BLaER1 (cell line): ENCODE measurements at regions not wholly inside any gene's neighbourhood (a gene's known extent, or its start where the extent isn't known, plus 50 kb on each side); places are given as distances from the start of the nearest gene placed in this dataset.

Experiments used
- H3K27ac ChIP-seq: shearing (Covaris generic); formaldehyde crosslinking; 2 replicates; pipeline ENCODE4 v1.8.1; 2022
- H3K27me3 ChIP-seq: shearing (Covaris generic); formaldehyde crosslinking; 2 replicates; pipeline ENCODE4 v1.8.1; 2022
- H3K36me3 ChIP-seq: shearing (Covaris generic); formaldehyde crosslinking; 2 replicates; pipeline ENCODE4 v1.8.1; 2022
- H3K4me1 ChIP-seq: shearing (Covaris generic); formaldehyde crosslinking; 2 replicates; pipeline ENCODE4 v1.8.1; 2022
- H3K4me2 ChIP-seq: shearing (Covaris generic); formaldehyde crosslinking; 2 replicates; pipeline ENCODE4 v1.8.1; 2022
- H3K4me3 ChIP-seq: shearing (Covaris generic); formaldehyde crosslinking; 2 replicates; pipeline ENCODE4 v1.8.1; 2022
- H3K9ac ChIP-seq: shearing (Covaris generic); formaldehyde crosslinking; 2 replicates; pipeline ENCODE4 v1.8.1; 2022
- H3K9me3 ChIP-seq: shearing (Covaris generic); formaldehyde crosslinking; 2 replicates; pipeline ENCODE4 v1.8.1; 2022
- H4K20me1 ChIP-seq: shearing (Covaris generic); formaldehyde crosslinking; 2 replicates; pipeline ENCODE4 v1.8.1; 2022
- Cebpa-rat ChIP-seq: shearing (Covaris generic); IDR thresholded peaks from 2 replicates; pipeline ENCODE4 v1.8.1; 2022

DNA sequence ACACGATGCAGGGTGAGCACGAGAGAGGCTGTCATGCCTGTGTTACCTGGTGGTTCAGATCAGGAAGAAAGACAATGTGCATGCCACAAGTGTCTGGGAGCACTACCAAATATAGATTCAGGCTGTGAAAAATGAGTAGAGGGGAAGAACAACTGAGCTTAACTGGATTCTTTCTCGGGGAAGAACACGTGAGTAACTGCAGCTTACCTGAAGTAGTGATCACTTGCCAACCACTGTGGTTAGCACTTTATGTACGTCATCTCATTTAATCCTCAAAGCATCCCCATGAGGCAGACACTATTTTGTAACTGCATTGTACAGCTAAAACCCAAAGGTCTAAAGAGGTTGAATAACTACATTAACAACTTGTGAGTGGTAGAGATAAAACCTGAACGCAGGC lies 746.2 kb downstream of the TUSC7 start:
- Histone ChIP-seq H3K36me3 (no peaks in the 10 kb centered on the region), H4K20me1 (no peaks in the 10 kb centered on the region), H3K9ac (no peak overlapping the region), H3K27me3 (no peaks in the 10 kb centered on the region), H3K4me2 (no peak overlapping the region), H3K4me3 (no peak overlapping the region), H3K9me3 (no peaks in the 10 kb centered on the region), H3K4me1 (peaks cover 6% of the 10 kb centered on the region; the same call in 1 of the 2 replicates), H3K27ac (no peak overlapping the region)
- no peak for TF ChIP-seq Cebpa-rat

- H3K27ac ChIP-seq: no peak overlapping the region
- no peak overlapping the region for H3K4me3 ChIP-seq
- no peaks in the 10 kb centered on the region for H3K36me3 ChIP-seq
- TF ChIP-seq Cebpa-rat: no peak
- H3K9ac ChIP-seq: no peak overlapping the region
- H3K4me2 ChIP-seq: no peak overlapping the region
- no peaks in the 10 kb centered on the region for H3K27me3 ChIP-seq
- no peaks in the 10 kb centered on the region for H4K20me1 ChIP-seq
- no peaks in the 10 kb centered on the region for H3K9me3 ChIP-seq
- no peaks in the 10 kb centered on the region for H3K4me1 ChIP-seq
These were observed 753.9 kb downstream of the TUSC7 start for GRCh38 chr3:117463276-117464115.

DNA sequence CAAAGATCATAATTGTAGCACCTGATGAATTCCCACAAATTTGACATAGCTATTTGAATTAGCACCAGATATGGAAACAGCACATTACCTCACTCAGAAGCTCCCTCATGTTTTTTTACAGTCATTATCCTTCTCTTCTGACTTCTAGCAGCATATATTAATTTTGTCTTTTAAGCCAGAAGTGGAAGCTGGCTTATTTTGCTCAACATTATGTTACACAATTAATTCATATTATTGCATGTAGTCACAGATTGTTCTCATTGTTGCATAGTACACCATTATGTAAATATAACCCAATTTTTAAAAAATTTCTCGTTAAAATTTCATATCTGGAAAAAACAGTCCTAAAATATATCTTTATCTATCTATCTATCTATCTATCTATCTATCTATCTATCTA lies 762.3 kb downstream of the TUSC7 start:
- Histone ChIP-seq H3K9me3 (no peaks in the 10 kb centered on the region), H3K27ac (no peak overlapping the region), H3K36me3 (no peaks in the 10 kb centered on the region), H3K9ac (no peak overlapping the region), H4K20me1 (no peaks in the 10 kb centered on the region), H3K4me1 (no peaks in the 10 kb centered on the region), H3K4me2 (no peak overlapping the region), H3K27me3 (no peaks in the 10 kb centered on the region), H3K4me3 (no peak overlapping the region)
- TF ChIP-seq Cebpa-rat: no peak

- H3K9me3 ChIP-seq: no peaks in the 10 kb centered on the region
- no peaks in the 10 kb centered on the region for H4K20me1 ChIP-seq
- H3K4me3 ChIP-seq: no peak overlapping the region
- no peak for TF ChIP-seq Cebpa-rat
- H3K27me3 ChIP-seq: no peaks in the 10 kb centered on the region
- no peak overlapping the region for H3K27ac ChIP-seq
- H3K36me3 ChIP-seq: no peaks in the 10 kb centered on the region
- no peak overlapping the region for H3K9ac ChIP-seq
- H3K4me2 ChIP-seq: no peak overlapping the region
- H3K4me1 ChIP-seq: no peaks in the 10 kb centered on the region
These were observed 764.5 kb downstream of the TUSC7 start for GRCh38 chr3:117473981-117474538.

DNA sequence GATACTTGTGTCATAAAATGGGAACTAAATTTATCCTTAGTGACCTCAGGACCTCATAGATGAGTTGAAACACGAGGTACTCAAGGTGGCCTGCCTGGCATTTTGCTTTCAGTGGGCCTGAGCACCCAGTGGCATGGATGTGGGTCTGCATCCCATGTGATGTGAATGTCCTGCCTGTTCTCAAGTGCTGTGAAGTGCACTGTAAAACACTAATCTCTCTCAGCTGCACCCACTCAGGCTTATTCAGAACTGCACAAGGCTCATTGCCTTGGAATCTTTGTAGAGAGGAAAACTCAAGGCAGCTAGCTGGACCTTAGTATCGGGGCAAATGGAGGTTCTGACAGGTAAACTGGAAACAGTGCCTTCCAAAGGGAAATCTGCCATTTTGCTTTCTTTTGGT lies 767.0 kb downstream of the TUSC7 start:
- Histone ChIP-seq H3K4me2 (no peak overlapping the region), H3K4me1 (no peaks in the 10 kb centered on the region), H3K27ac (no peak overlapping the region), H3K4me3 (no peak overlapping the region), H4K20me1 (no peaks in the 10 kb centered on the region), H3K9ac (no peak overlapping the region), H3K27me3 (no peaks in the 10 kb centered on the region), H3K36me3 (no peaks in the 10 kb centered on the region), H3K9me3 (no peaks in the 10 kb centered on the region)
- TF ChIP-seq Cebpa-rat: no peak

- H3K4me1 ChIP-seq: no peaks in the 10 kb centered on the region
These were observed 767.7 kb downstream of the TUSC7 start for GRCh38 chr3:117477214-117477755.

GRCh38 chr3:117479095-117479494 lies 769.5 kb downstream of the TUSC7 start:
- no peaks in the 10 kb centered on the region for H3K36me3 ChIP-seq
- no peaks in the 10 kb centered on the region for H3K9me3 ChIP-seq
- H3K4me2 ChIP-seq: no peak overlapping the region
- no peaks in the 10 kb centered on the region for H4K20me1 ChIP-seq
- no peak overlapping the region for H3K4me3 ChIP-seq
- H3K4me1 ChIP-seq: no peaks in the 10 kb centered on the region
- no peak overlapping the region for H3K9ac ChIP-seq
- TF ChIP-seq Cebpa-rat: no peak
- H3K27me3 ChIP-seq: no peaks in the 10 kb centered on the region
- H3K27ac ChIP-seq: no peak overlapping the region

More at GRCh38 chr3:117477214-117477755, 767.7 kb downstream of the TUSC7 start:
- no peak overlapping the region for H3K4me3 ChIP-seq
- no peaks in the 10 kb centered on the region for H4K20me1 ChIP-seq
- H3K27ac ChIP-seq: no peak overlapping the region
- H3K4me2 ChIP-seq: no peak overlapping the region
- TF ChIP-seq Cebpa-rat: no peak
- H3K27me3 ChIP-seq: no peaks in the 10 kb centered on the region
- no peaks in the 10 kb centered on the region for H3K9me3 ChIP-seq
- no peaks in the 10 kb centered on the region for H3K36me3 ChIP-seq
- no peak overlapping the region for H3K9ac ChIP-seq

- Histone ChIP-seq H3K4me2 (no peak overlapping the region), H3K4me1 (no peaks in the 10 kb centered on the region), H3K27ac (no peak overlapping the region), H3K27me3 (no peaks in the 10 kb centered on the region), H3K36me3 (no peaks in the 10 kb centered on the region), H4K20me1 (no peaks in the 10 kb centered on the region), H3K4me3 (no peak overlapping the region), H3K9ac (no peak overlapping the region), H3K9me3 (no peaks in the 10 kb centered on the region)
- no peak for TF ChIP-seq Cebpa-rat
These were observed 770.9 kb downstream of the TUSC7 start for GRCh38 chr3:117480525-117480924.

DNA sequence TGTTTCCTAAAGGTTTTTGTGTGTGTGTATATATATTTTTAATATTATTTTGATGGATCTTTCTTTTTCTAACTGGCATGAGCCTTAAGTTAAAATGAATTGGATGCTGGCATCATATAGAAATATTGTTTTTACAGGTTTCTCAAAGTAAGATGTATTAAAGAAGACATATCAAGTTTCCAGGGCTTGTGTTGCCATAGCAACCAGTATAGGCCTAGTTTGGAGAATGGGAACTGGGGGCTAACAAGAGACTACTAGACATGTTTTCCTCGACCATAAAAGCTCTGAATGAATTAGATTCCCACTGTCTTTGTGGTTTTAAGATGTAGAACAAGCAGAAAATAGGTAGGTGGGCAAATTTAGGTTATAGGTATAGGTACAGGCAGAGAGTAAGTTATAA lies 771.4 kb downstream of the TUSC7 start:
- no peak overlapping the region for H3K4me3 ChIP-seq
- H3K27ac ChIP-seq: no peak overlapping the region
- no peaks in the 10 kb centered on the region for H3K27me3 ChIP-seq
- no peaks in the 10 kb centered on the region for H3K4me1 ChIP-seq
- no peaks in the 10 kb centered on the region for H3K36me3 ChIP-seq
- no peak for TF ChIP-seq Cebpa-rat
- no peak overlapping the region for H3K4me2 ChIP-seq
- H4K20me1 ChIP-seq: no peaks in the 10 kb centered on the region
- H3K9me3 ChIP-seq: no peaks in the 10 kb centered on the region
- no peak overlapping the region for H3K9ac ChIP-seq

DNA sequence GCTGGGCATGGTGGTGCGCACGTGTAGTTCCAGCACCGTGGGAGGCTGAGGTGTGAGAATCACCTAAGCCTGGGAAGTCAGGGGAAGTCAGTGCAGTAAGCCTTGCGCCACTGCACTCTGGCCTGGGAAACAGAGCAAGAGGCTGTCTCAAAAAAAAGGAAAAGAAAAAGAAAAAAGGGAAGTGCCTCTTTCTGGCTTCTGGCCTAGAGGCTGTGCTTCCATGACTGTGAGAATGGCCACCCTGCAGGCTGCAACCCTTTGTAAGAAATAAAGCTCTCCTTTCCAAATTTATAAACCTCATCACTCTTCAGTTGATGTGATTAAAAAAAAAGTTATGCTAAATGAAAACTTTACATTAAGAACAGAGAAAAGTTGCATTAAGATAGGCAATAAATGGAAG lies 774.3 kb downstream of the TUSC7 start:
- Histone ChIP-seq H3K4me1 (no peaks in the 10 kb centered on the region), H3K27ac (no peak overlapping the region), H4K20me1 (no peaks in the 10 kb centered on the region), H3K4me2 (no peak overlapping the region), H3K36me3 (no peaks in the 10 kb centered on the region), H3K9ac (no peak overlapping the region), H3K4me3 (no peak overlapping the region), H3K9me3 (no peaks in the 10 kb centered on the region), H3K27me3 (no peaks in the 10 kb centered on the region)
- no peak for TF ChIP-seq Cebpa-rat
